Heart right ventricle (tissue), 16 donors: ENCODE measurements at regions not wholly inside any gene's neighbourhood (a gene's known extent, or its start where the extent isn't known, plus 50 kb on each side); places are given as distances from the start of the nearest gene placed in this dataset.
A peak's percentile ranks its signal among the peaks of the same experiment; 100 is the strongest.

Source experiments
- ATAC-seq, 8 donors: fragments of 200-7000 bp; cut with Tn5 transposase; one replicate each; pipeline ENCODE4 v1.9.1; 2020; ENCODE audit warnings: mild to moderate bottlenecking in 8 of 8, moderate library complexity in 8 of 8, moderate number of reproducible peaks in 1 of 8
- DNase-seq, 2 donors: peaks; one replicate each; pipeline ENCODE4 v3.0.0-alpha.2; 2020
- H3K27ac ChIP-seq, 10 donors: fragments of 200-600 bp; sonication (generic) in 2 of 10; one replicate each; pipeline versions ENCODE4 v1.5.0 to v1.8.0; 2020 to 2022; ENCODE audit warnings: mild to moderate bottlenecking in 3 of 10
- H3K27me3 ChIP-seq, 7 donors: fragments of 200-600 bp; one replicate each; pipeline ENCODE4 v1.8.0; 2021 to 2022; ENCODE audit warnings: mild to moderate bottlenecking in 2 of 7
- H3K36me3 ChIP-seq, 9 donors: fragments of 200-600 bp; sonication (generic) in 1 of 9; one replicate each; pipeline versions ENCODE4 v1.5.0 to v1.8.0; 2020 to 2022; ENCODE audit warnings: mild to moderate bottlenecking in 2 of 9
- H3K4me1 ChIP-seq, 9 donors: fragments of 200-600 bp; sonication (generic) in 1 of 9; one replicate each; pipeline versions ENCODE4 v1.5.0 to v1.8.0; 2020 to 2022; ENCODE audit warnings: mild to moderate bottlenecking in 4 of 9
- H3K4me3 ChIP-seq, 10 donors: fragments of 200-600 bp; sonication (generic) in 2 of 10; one replicate each; pipeline versions ENCODE4 v1.5.0 to v1.8.0; 2020 to 2022; ENCODE audit warnings: mild to moderate bottlenecking in 7 of 10, moderate library complexity in 2 of 10
- H3K9me3 ChIP-seq, 11 donors: fragments of 200-600 bp in 10 of 11; sonication (generic) in 2 of 11; one replicate each; pipeline versions ENCODE4 v1.5.0 to v1.8.0; 2013 to 2022; ENCODE audit warnings: mild to moderate bottlenecking in 2 of 11, control low read depth in 1 of 11, moderate library complexity in 1 of 11
- WGBS, 2 donors: extraction: QIAGEN DNeasy Blood & Tissue Kit; methylation state at CpG; one replicate each; pipeline ENCODE4 v1.1.7; 2013; ENCODE audit warnings: inconsistent platforms in 1 of 2; 5-methylcytosine and 5-hydroxymethylcytosine counted together
- intact Hi-C, 10 donors: fragments of 100-400 bp; cut with DNase I; formaldehyde crosslinking; loops; one replicate each; pipeline versions ENCODE4 v1.11.1 to v1.14.2; 2022
- TF ChIP-seq, protein P1 (sequence below), 9 donors: fragments of 200-600 bp; sonication (generic) in 2 of 9; IDR thresholded peaks; one replicate each; pipeline versions ENCODE4 v1.5.0 to v1.8.0; 2021 to 2022; ENCODE audit warnings: antibody characterized with exemption in 9 of 9, mild to moderate bottlenecking in 5 of 9, moderate library complexity in 1 of 9
- donor health status: Arrhythmogenic right ventricular cardiomyopathy.
- donor health status: ischemic (EF 13 %, LVEDD 7.1; RV severe dilation, severe dysfunction).
- donor health status: healthy with polysubstance abuse.
- donor health status: DM: no; HTN: yes; CAD: no.
- donor health status: DM: no; HTN: no; CAD: no.
- donor health status: ischemic (EF 25% LVEDD 6.9; RV normal size, moderate dysfunction).
- donor health status: ischemic (EF 25% LVEDD 5.7; RV mildly dilated, moderate dysfunction).
- donor health status: healthy.
- donor health status: DM: yes; HTN: yes; CAD: no.
- donor health status: Ischemic cardiomyopathy.
- donor health status: ischemic (EF 35%, LVEDD 5.7; RV mildly dilated, moderate dysfunction).
- donor health status: nonischemic (EF 11% LVEDD 7.7; RV severe dilation, severe dysfunction).
- donor health status: DM: yes; HTN: yes; CAD: no.
- donor health status: PGD.
- donor health status: ischemic (EF 29% LVEDD 5.4; RV normal size, mild dysfunction).
- donor health status: nonischemic (EF 23%, LVEDD 6.1; RV moderate dilation, normal function).

DNA sequence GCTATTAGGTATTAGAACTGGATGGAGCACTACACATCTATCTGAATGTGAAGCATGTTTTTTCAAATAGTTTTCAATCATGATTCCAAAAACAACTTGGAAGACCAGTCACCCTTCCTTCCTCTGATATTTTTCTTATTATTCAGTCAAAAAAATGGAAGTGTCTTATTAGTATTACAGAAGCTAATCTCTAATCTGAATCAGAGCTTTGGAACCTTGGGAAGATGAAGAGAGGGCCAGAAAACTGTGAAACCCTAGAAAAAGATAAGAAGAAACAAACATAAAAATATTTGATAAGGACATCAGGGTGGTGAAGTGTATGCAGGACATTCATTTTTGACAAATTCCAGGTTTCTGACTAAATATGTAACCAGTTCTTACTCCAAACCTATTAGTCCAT, 166.3 kb upstream of the PRSS16 start:
- no peak overlapping the region for H3K27ac ChIP-seq
- no peak overlapping the region for H3K4me3 ChIP-seq
- H3K27me3 ChIP-seq: peaks cover 0 to 87% (median 55%) of the 10 kb centered on the region in 7 donors
- no peaks in the 10 kb centered on the region for H3K9me3 ChIP-seq
- no peak for DNase-seq
- no peaks in the 10 kb centered on the region for H3K36me3 ChIP-seq
- no peak for ATAC-seq
- TF ChIP-seq, protein P1, sequence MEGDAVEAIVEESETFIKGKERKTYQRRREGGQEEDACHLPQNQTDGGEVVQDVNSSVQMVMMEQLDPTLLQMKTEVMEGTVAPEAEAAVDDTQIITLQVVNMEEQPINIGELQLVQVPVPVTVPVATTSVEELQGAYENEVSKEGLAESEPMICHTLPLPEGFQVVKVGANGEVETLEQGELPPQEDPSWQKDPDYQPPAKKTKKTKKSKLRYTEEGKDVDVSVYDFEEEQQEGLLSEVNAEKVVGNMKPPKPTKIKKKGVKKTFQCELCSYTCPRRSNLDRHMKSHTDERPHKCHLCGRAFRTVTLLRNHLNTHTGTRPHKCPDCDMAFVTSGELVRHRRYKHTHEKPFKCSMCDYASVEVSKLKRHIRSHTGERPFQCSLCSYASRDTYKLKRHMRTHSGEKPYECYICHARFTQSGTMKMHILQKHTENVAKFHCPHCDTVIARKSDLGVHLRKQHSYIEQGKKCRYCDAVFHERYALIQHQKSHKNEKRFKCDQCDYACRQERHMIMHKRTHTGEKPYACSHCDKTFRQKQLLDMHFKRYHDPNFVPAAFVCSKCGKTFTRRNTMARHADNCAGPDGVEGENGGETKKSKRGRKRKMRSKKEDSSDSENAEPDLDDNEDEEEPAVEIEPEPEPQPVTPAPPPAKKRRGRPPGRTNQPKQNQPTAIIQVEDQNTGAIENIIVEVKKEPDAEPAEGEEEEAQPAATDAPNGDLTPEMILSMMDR (IDR thresholded peaks at IDR 0.05): no peak
- H3K4me1 ChIP-seq: peaks cover 0 to 5% (median 4%) of the 10 kb centered on the region in 9 donors
- intact Hi-C loops: loop anchor here in 3 of 10 donors (1.0 to 10.0 kb wide), 3 partner anchors 8 to 736 kb away; no protein-coding TSS in a partner anchor

GRCh38 chr6:27081931-27082330, 165.6 kb upstream of the PRSS16 start:
- DNase-seq (no peak), ATAC-seq (no peak)
- Histone ChIP-seq H3K27ac (no peak overlapping the region), H3K9me3 (no peaks in the 10 kb centered on the region), H3K4me3 (no peak overlapping the region), H3K36me3 (no peaks in the 10 kb centered on the region), H3K4me1 (peaks cover 0 to 5% (median 4%) of the 10 kb centered on the region in 9 donors), H3K27me3 (peaks cover 0 to 87% (median 52%) of the 10 kb centered on the region in 7 donors)
- 39% methylated on average over 2 of the region's 2 CpGs for WGBS, 2 donors
- intact Hi-C loops: loop anchor here in 3 of 10 donors (1.0 to 10.0 kb wide), 3 partner anchors 7 to 737 kb away; no protein-coding TSS in a partner anchor
- TF ChIP-seq, protein P1 (IDR thresholded peaks at IDR 0.05): no peak

DNA sequence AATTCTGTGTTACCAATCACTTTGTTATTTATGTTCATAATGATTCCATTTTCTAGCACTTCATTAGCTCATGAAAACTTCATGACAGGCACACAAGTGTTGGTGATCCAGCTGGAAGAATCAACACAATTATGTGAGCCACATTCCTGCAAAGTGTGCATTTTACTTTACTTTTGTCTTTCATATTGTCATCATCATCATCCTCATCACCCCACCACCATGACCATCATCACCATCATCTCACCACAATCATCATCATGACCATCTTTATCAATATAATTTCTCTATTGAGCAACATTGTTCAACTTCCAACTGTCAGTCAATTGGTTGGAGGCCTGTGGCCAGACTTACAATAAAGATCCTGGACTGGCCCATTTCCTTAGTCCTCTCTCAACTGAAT, 159.4 kb upstream of the PRSS16 start:
- Histone ChIP-seq H3K27me3 (peaks cover 4 to 89% (median 60%) of the 10 kb centered on the region in 7 donors), H3K9me3 (no peaks in the 10 kb centered on the region), H3K4me3 (no peak overlapping the region), H3K27ac (no peak overlapping the region), H3K4me1 (peaks cover 0 to 10% (median 0%) of the 10 kb centered on the region in 9 donors), H3K36me3 (no peaks in the 10 kb centered on the region)
- intact Hi-C loops: loop anchor here in 1 of 10 donors (10.0 kb wide), 1 partner anchor 743 kb away; no protein-coding TSS in a partner anchor
- DNase-seq (no peak), ATAC-seq (no peak)
- TF ChIP-seq, protein P1 (IDR thresholded peaks at IDR 0.05): no peak

DNA sequence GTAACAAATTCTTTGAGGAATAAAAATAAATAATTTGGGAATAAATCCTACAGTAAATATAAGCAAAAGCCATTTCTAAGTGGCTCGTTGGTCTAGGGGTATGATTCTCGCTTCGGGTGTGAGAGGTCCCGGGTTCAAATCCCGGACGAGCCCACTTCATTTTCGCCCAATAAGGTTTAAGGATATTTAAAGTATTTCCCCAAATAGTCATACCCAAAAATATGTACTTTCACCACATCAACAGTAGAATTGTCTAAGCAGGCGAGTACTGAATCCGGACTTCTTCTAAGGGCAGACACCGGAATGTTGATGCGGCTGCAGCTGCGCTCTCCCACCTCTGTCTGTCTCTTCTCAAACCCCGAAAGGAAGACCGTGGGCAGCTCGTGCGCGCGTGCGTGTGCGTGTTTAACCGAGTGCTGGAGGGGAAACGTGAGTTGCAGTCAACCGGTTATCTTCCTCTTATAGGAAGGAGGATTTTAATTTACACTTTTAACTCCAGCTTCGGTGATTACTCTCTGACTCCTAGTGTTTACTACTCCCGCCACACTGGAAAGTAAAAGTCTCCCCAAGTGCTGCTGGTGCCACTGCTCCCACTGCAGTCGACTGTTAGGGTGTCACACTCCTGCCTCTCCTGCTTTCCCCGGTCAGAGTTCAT, 155.7 kb upstream of the PRSS16 start:
- H3K36me3 ChIP-seq: no peaks in the 10 kb centered on the region
- H3K27ac ChIP-seq: no peak overlapping the region
- peaks cover 4 to 94% (median 86%) of the 10 kb centered on the region in 7 donors for H3K27me3 ChIP-seq
- H3K9me3 ChIP-seq: no peaks in the 10 kb centered on the region
- ATAC-seq: peak in 1 of 8 donors; percentile 55
- TF ChIP-seq, protein P1 (IDR thresholded peaks at IDR 0.05): no peak
- H3K4me1 ChIP-seq: peaks cover 0 to 14% (median 0%) of the 10 kb centered on the region in 9 donors
- peak overlapping the region in 6 of 10 donors; percentile 2 to 30 (median 28) for H3K4me3 ChIP-seq
- intact Hi-C loops: no loop called here
- 0 to 1% methylated on average over 27 of the region's 27 CpGs for WGBS, 2 donors
- no peak for DNase-seq
